ENCODE measurements at regions not wholly inside any gene's neighbourhood (a gene's known extent, or its start where the extent isn't known, plus 50 kb on each side); places are given as distances from the start of the nearest gene placed in this dataset.

DNA sequence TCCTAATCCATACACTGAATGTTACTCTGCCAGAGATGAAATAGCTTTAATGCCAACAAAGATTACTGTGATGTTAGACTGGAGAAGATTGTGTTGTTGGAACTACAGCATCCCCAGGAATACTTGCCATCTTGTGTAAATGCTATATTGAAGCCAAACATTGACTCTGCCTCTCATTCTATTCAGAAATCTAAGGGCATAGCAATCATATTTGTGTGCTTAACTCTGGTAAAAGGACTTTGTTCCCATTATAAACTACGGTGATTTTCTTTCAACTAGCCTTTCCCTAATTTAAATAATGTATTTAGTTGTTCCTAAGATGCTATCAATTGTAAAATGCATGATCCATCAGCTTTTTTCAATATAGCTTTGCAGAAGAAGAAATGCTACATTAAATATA, 498.4 kb upstream of the LRRN3 start:
- H3K4me3 ChIP-seq (ENCODE audit: low read depth in 1 of 2, low read length in 2 of 2) = no peak overlapping the region
- H3K27me3 ChIP-seq (ENCODE audit: control insufficient read depth in 1 of 2, insufficient read depth in 2 of 2, low read length in 2 of 2) = no peaks in the 10 kb centered on the region

GRCh38 chr7:110593355-110593754, 497.6 kb upstream of the LRRN3 start:
- Histone ChIP-seq H3K4me3 (ENCODE audit: low read depth in 1 of 2, low read length in 2 of 2) (no peak overlapping the region), H3K9ac (ENCODE audit: low read depth in 1 of 2, low read length in 2 of 2) (no peak overlapping the region), H3K36me3 (ENCODE audit: control insufficient read depth in 1 of 2, insufficient read depth in 2 of 2, low read length in 2 of 2) (no peaks in the 10 kb centered on the region), H3K4me1 (ENCODE audit: control insufficient read depth in 1 of 2, insufficient read depth in 2 of 2, low read length in 2 of 2) (no peaks in the 10 kb centered on the region), H3K27ac (ENCODE audit: low read depth, low read length) (no peak overlapping the region), H3K27me3 (ENCODE audit: control insufficient read depth in 1 of 2, insufficient read depth in 2 of 2, low read length in 2 of 2) (no peaks in the 10 kb centered on the region), H3K9me3 (ENCODE audit: control insufficient read depth in 1 of 2, low read length in 2 of 2) (no peaks in the 10 kb centered on the region)

More for the DNA sequence above, 498.4 kb upstream of the LRRN3 start:
- no peak overlapping the region for H3K9ac ChIP-seq (ENCODE audit: low read depth in 1 of 2, low read length in 2 of 2)
- no peaks in the 10 kb centered on the region for H3K4me1 ChIP-seq (ENCODE audit: control insufficient read depth in 1 of 2, insufficient read depth in 2 of 2, low read length in 2 of 2)
- H3K9me3 ChIP-seq (ENCODE audit: control insufficient read depth in 1 of 2, low read length in 2 of 2) = no peaks in the 10 kb centered on the region
- no peaks in the 10 kb centered on the region for H3K36me3 ChIP-seq (ENCODE audit: control insufficient read depth in 1 of 2, insufficient read depth in 2 of 2, low read length in 2 of 2)
- H3K27ac ChIP-seq (ENCODE audit: low read depth, low read length) = no peak overlapping the region

GRCh38 chr7:110595694-110596093, 495.2 kb upstream of the LRRN3 start:
- H3K36me3 ChIP-seq (ENCODE audit: control insufficient read depth in 1 of 2, insufficient read depth in 2 of 2, low read length in 2 of 2) = no peaks in the 10 kb centered on the region
- no peak overlapping the region for H3K4me3 ChIP-seq (ENCODE audit: low read depth in 1 of 2, low read length in 2 of 2)
- H3K4me1 ChIP-seq (ENCODE audit: control insufficient read depth in 1 of 2, insufficient read depth in 2 of 2, low read length in 2 of 2) = no peaks in the 10 kb centered on the region
- no peaks in the 10 kb centered on the region for H3K27me3 ChIP-seq (ENCODE audit: control insufficient read depth in 1 of 2, insufficient read depth in 2 of 2, low read length in 2 of 2)
- H3K9me3 ChIP-seq (ENCODE audit: control insufficient read depth in 1 of 2, low read length in 2 of 2) = no peaks in the 10 kb centered on the region
- H3K9ac ChIP-seq (ENCODE audit: low read depth in 1 of 2, low read length in 2 of 2) = no peak overlapping the region
- no peak overlapping the region for H3K27ac ChIP-seq (ENCODE audit: low read depth, low read length)

DNA sequence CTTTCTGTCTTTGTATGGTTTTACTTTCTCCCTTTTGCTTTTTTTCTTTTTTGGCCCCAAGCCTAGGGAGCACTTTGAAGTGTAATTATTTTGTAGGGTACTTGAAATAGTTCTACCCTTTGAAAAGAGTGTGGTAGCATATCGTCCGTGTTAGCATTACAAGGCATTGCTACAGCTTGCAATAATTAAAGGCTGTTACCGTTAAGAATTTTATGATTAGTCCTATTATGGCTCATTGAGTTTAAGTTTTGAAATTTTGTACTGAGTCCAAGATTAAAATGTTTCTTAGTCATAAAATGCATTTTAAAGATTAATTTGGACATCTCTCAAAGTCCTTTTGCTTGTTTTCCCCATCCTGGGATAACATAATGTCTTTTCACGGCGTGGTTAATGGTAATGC, 490.0 kb upstream of the LRRN3 start:
- Histone ChIP-seq H3K27me3 (ENCODE audit: control insufficient read depth in 1 of 2, insufficient read depth in 2 of 2, low read length in 2 of 2) (no peaks in the 10 kb centered on the region), H3K27ac (ENCODE audit: low read depth, low read length) (no peak overlapping the region), H3K36me3 (ENCODE audit: control insufficient read depth in 1 of 2, insufficient read depth in 2 of 2, low read length in 2 of 2) (no peaks in the 10 kb centered on the region), H3K4me1 (ENCODE audit: control insufficient read depth in 1 of 2, insufficient read depth in 2 of 2, low read length in 2 of 2) (no peaks in the 10 kb centered on the region), H3K4me3 (ENCODE audit: low read depth in 1 of 2, low read length in 2 of 2) (no peak overlapping the region), H3K9me3 (ENCODE audit: control insufficient read depth in 1 of 2, low read length in 2 of 2) (no peaks in the 10 kb centered on the region), H3K9ac (ENCODE audit: low read depth in 1 of 2, low read length in 2 of 2) (no peak overlapping the region)

- no peak overlapping the region for H3K4me3 ChIP-seq (ENCODE audit: low read depth in 1 of 2, low read length in 2 of 2)
- H3K9ac ChIP-seq (ENCODE audit: low read depth in 1 of 2, low read length in 2 of 2) = no peak overlapping the region
- H3K36me3 ChIP-seq (ENCODE audit: control insufficient read depth in 1 of 2, insufficient read depth in 2 of 2, low read length in 2 of 2) = no peaks in the 10 kb centered on the region
- no peaks in the 10 kb centered on the region for H3K9me3 ChIP-seq (ENCODE audit: control insufficient read depth in 1 of 2, low read length in 2 of 2)
- H3K27ac ChIP-seq (ENCODE audit: low read depth, low read length) = no peak overlapping the region
- H3K27me3 ChIP-seq (ENCODE audit: control insufficient read depth in 1 of 2, insufficient read depth in 2 of 2, low read length in 2 of 2) = no peaks in the 10 kb centered on the region
- H3K4me1 ChIP-seq (ENCODE audit: control insufficient read depth in 1 of 2, insufficient read depth in 2 of 2, low read length in 2 of 2) = no peaks in the 10 kb centered on the region
These were observed 489.2 kb upstream of the LRRN3 start for GRCh38 chr7:110601710-110602109.

DNA sequence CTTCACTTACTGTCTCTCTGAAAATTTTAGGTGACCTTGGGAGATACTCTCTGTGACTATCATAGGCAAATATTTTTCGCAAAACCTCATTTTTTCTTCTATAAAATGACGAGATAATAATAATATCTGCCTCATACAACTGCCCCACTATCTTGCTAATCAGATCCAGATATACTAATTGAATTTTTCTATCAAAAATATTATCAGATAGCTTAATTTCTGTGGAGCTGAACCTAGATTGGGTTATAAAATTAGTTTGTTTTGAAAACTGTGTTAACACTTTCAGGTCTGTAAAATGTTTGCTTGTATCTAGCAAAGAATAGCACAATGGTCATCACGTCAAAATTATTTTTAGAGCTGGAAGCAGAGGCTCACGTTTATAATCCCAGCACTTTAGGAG, 486.7 kb upstream of the LRRN3 start:
- Histone ChIP-seq H3K9me3 (ENCODE audit: control insufficient read depth in 1 of 2, low read length in 2 of 2) (no peaks in the 10 kb centered on the region), H3K27me3 (ENCODE audit: control insufficient read depth in 1 of 2, insufficient read depth in 2 of 2, low read length in 2 of 2) (no peaks in the 10 kb centered on the region), H3K4me3 (ENCODE audit: low read depth in 1 of 2, low read length in 2 of 2) (no peak overlapping the region), H3K27ac (ENCODE audit: low read depth, low read length) (no peak overlapping the region), H3K36me3 (ENCODE audit: control insufficient read depth in 1 of 2, insufficient read depth in 2 of 2, low read length in 2 of 2) (no peaks in the 10 kb centered on the region), H3K9ac (ENCODE audit: low read depth in 1 of 2, low read length in 2 of 2) (no peak overlapping the region), H3K4me1 (ENCODE audit: control insufficient read depth in 1 of 2, insufficient read depth in 2 of 2, low read length in 2 of 2) (no peaks in the 10 kb centered on the region)

- H3K27ac ChIP-seq (ENCODE audit: low read depth, low read length) = no peak overlapping the region
- no peaks in the 10 kb centered on the region for H3K9me3 ChIP-seq (ENCODE audit: control insufficient read depth in 1 of 2, low read length in 2 of 2)
- no peaks in the 10 kb centered on the region for H3K36me3 ChIP-seq (ENCODE audit: control insufficient read depth in 1 of 2, insufficient read depth in 2 of 2, low read length in 2 of 2)
- H3K9ac ChIP-seq (ENCODE audit: low read depth in 1 of 2, low read length in 2 of 2) = no peak overlapping the region
- no peak overlapping the region for H3K4me3 ChIP-seq (ENCODE audit: low read depth in 1 of 2, low read length in 2 of 2)
- H3K27me3 ChIP-seq (ENCODE audit: control insufficient read depth in 1 of 2, insufficient read depth in 2 of 2, low read length in 2 of 2) = no peaks in the 10 kb centered on the region
- no peaks in the 10 kb centered on the region for H3K4me1 ChIP-seq (ENCODE audit: control insufficient read depth in 1 of 2, insufficient read depth in 2 of 2, low read length in 2 of 2)
These were observed 486.0 kb upstream of the LRRN3 start for GRCh38 chr7:110604885-110605284.

GRCh38 chr7:110607050-110607857, 483.7 kb upstream of the LRRN3 start:
- Histone ChIP-seq H3K27ac (ENCODE audit: low read depth, low read length) (no peak overlapping the region), H3K9me3 (ENCODE audit: control insufficient read depth in 1 of 2, low read length in 2 of 2) (no peaks in the 10 kb centered on the region), H3K4me1 (ENCODE audit: control insufficient read depth in 1 of 2, insufficient read depth in 2 of 2, low read length in 2 of 2) (no peaks in the 10 kb centered on the region), H3K36me3 (ENCODE audit: control insufficient read depth in 1 of 2, insufficient read depth in 2 of 2, low read length in 2 of 2) (no peaks in the 10 kb centered on the region), H3K4me3 (ENCODE audit: low read depth in 1 of 2, low read length in 2 of 2) (no peak overlapping the region), H3K27me3 (ENCODE audit: control insufficient read depth in 1 of 2, insufficient read depth in 2 of 2, low read length in 2 of 2) (no peaks in the 10 kb centered on the region), H3K9ac (ENCODE audit: low read depth in 1 of 2, low read length in 2 of 2) (no peak overlapping the region)

DNA sequence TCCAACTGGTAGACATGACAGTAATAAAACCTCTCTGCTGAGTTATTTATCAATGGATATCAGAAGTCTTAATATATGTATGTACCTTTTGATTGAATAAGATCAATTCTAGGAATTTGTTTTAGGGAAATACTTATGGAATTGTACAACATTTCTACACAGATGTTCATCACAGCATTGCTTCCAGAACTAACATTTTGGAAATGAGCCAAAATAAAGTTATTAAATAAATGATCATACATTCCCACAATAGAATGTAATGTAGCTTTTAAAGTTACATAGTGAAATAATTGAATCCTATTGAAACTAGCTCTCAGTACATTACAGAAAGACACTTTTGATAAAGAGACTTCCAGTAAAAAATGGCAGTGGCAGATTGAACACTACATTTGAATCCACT, 481.6 kb upstream of the LRRN3 start:
- Histone ChIP-seq H3K27ac (ENCODE audit: low read depth, low read length) (no peak overlapping the region), H3K36me3 (ENCODE audit: control insufficient read depth in 1 of 2, insufficient read depth in 2 of 2, low read length in 2 of 2) (no peaks in the 10 kb centered on the region), H3K9ac (ENCODE audit: low read depth in 1 of 2, low read length in 2 of 2) (no peak overlapping the region), H3K4me1 (ENCODE audit: control insufficient read depth in 1 of 2, insufficient read depth in 2 of 2, low read length in 2 of 2) (no peaks in the 10 kb centered on the region), H3K9me3 (ENCODE audit: control insufficient read depth in 1 of 2, low read length in 2 of 2) (no peaks in the 10 kb centered on the region), H3K4me3 (ENCODE audit: low read depth in 1 of 2, low read length in 2 of 2) (no peak overlapping the region), H3K27me3 (ENCODE audit: control insufficient read depth in 1 of 2, insufficient read depth in 2 of 2, low read length in 2 of 2) (no peaks in the 10 kb centered on the region)

GRCh38 chr7:110612680-110613079, 478.2 kb upstream of the LRRN3 start:
- Histone ChIP-seq H3K4me1 (ENCODE audit: control insufficient read depth in 1 of 2, insufficient read depth in 2 of 2, low read length in 2 of 2) (no peaks in the 10 kb centered on the region), H3K36me3 (ENCODE audit: control insufficient read depth in 1 of 2, insufficient read depth in 2 of 2, low read length in 2 of 2) (no peaks in the 10 kb centered on the region), H3K27ac (ENCODE audit: low read depth, low read length) (no peak overlapping the region), H3K4me3 (ENCODE audit: low read depth in 1 of 2, low read length in 2 of 2) (no peak overlapping the region), H3K9ac (ENCODE audit: low read depth in 1 of 2, low read length in 2 of 2) (no peak overlapping the region), H3K27me3 (ENCODE audit: control insufficient read depth in 1 of 2, insufficient read depth in 2 of 2, low read length in 2 of 2) (no peaks in the 10 kb centered on the region), H3K9me3 (ENCODE audit: control insufficient read depth in 1 of 2, low read length in 2 of 2) (no peaks in the 10 kb centered on the region)

Data from duodenal mucosa (tissue), 2 donors.